SK-N-MC (cell line): ENCODE measurements at regions not wholly inside any gene's neighbourhood (a gene's known extent, or its start where the extent isn't known, plus 50 kb on each side); places are given as distances from the start of the nearest gene placed in this dataset.

Source experiments
- EZH2 ChIP-seq: fragments of 200-600 bp; sonication (generic); IDR thresholded peaks from one replicate; pipeline ENCODE4 v1.6.1; 2017; ENCODE audit warnings: antibody characterized with exemption
- FOXP2 ChIP-seq: optimal IDR thresholded peaks from 2 replicates; pipeline ENCODE3; 2011; ENCODE audit warnings: mild to moderate bottlenecking, moderate library complexity; ENCODE audit not compliant: insufficient read depth; ENCODE audit errors: extremely low read length, control extremely low read depth
- POLR2AphosphoS5 ChIP-seq: IDR thresholded peaks from 2 replicates; pipeline ENCODE4 v1.6.1; 2012; ENCODE audit warnings: mild to moderate bottlenecking, low read depth, low read length, borderline replicate concordance

- TF ChIP-seq POLR2AphosphoS5 (no peak), EZH2 (no peak), FOXP2 (no peak)
Measured at GRCh38 chr11:36822829-36823228, 224.8 kb upstream of the RAG2 start.
